Stimulated activated CD4-positive, alpha-beta T cell treated with anti-CD3 and anti-CD28 coated beads, Interleukin-2, amount 100 ng/mL, for 48 hours (primary cell): ENCODE measurements at regions not wholly inside any gene's neighbourhood (a gene's known extent, or its start where the extent isn't known, plus 50 kb on each side); places are given as distances from the start of the nearest gene placed in this dataset.

Experiments
- DNase-seq, 2 donors: peaks; one replicate each; pipeline ENCODE4 v3.0.0-alpha.2; 2020

- DNase-seq, result no peak
These were observed 151.9 kb downstream of the FAM43A start for GRCh38 chr3:194837457-194838127.

GRCh38 chr3:194838236-194838635 is 152.6 kb downstream of the FAM43A start:
- DNase-seq, result no peak

- no peak for DNase-seq
These were observed 155.2 kb downstream of the FAM43A start for GRCh38 chr3:194840661-194841514.

GRCh38 chr3:194841515-194841841 is 155.8 kb downstream of the FAM43A start:
- no peak for DNase-seq

- no peak for DNase-seq
These were observed 157.9 kb downstream of the FAM43A start for GRCh38 chr3:194843556-194843955.

GRCh38 chr3:194844046-194844445 is 158.4 kb downstream of the FAM43A start:
- no peak for DNase-seq

GRCh38 chr3:194849166-194849875 is 163.6 kb downstream of the FAM43A start:
- no peak for DNase-seq

GRCh38 chr3:194851254-194851653 is 165.6 kb downstream of the FAM43A start:
- no peak for DNase-seq

GRCh38 chr3:194851941-194852340 is 166.3 kb downstream of the FAM43A start:
- no peak for DNase-seq

GRCh38 chr3:194852345-194852744 is 166.7 kb downstream of the FAM43A start:
- DNase-seq, result no peak

- no peak for DNase-seq
These were observed 167.3 kb downstream of the FAM43A start for GRCh38 chr3:194852831-194853508.

- DNase-seq, result no peak
These were observed 168.5 kb downstream of the FAM43A start for GRCh38 chr3:194854206-194854605.

GRCh38 chr3:194854659-194855390 is 169.1 kb downstream of the FAM43A start:
- DNase-seq, result no peak

GRCh38 chr3:194856296-194856695 is 170.6 kb downstream of the FAM43A start:
- DNase-seq, result no peak

- no peak for DNase-seq
These were observed 171.9 kb downstream of the FAM43A start for GRCh38 chr3:194857469-194858113.

GRCh38 chr3:194858382-194858781 is 172.7 kb downstream of the FAM43A start:
- DNase-seq, result no peak

- no peak for DNase-seq
These were observed 175.0 kb downstream of the FAM43A start for GRCh38 chr3:194860725-194861124.

- DNase-seq, result no peak
These were observed 175.7 kb downstream of the FAM43A start for GRCh38 chr3:194861375-194861774.

- no peak for DNase-seq
These were observed 179.4 kb downstream of the FAM43A start for GRCh38 chr3:194865061-194865460.

- no peak for DNase-seq
These were observed 179.9 kb downstream of the FAM43A start for GRCh38 chr3:194865615-194866014.

- DNase-seq, result no peak
These were observed 180.6 kb downstream of the FAM43A start for GRCh38 chr3:194866236-194866635.
